ENCODE measurements at regions not wholly inside any gene's neighbourhood (a gene's known extent, or its start where the extent isn't known, plus 50 kb on each side); places are given as distances from the start of the nearest gene placed in this dataset.

- H3K27ac ChIP-seq (ENCODE audit: low read depth): no peak overlapping the region
- Mint-ChIP-seq H3K36me3 (ENCODE audit: low read depth) (no peaks in the 10 kb centered on the region), H3K4me1 (peaks cover 7% of the 10 kb centered on the region; the same call in 2 of the 3 replicates), H3K4me3 (no peak overlapping the region), H3K27me3 (ENCODE audit: insufficient read depth, low read depth, poor library complexity) (no peaks in the 10 kb centered on the region), H3K27ac (no peak overlapping the region), H3K9me3 (0 out of 3 replicates have a peak, but pooled peaks cover 4% of the 10 kb centered on the region)
- no peaks in the 10 kb centered on the region for H3K36me3 ChIP-seq (ENCODE audit: insufficient read depth)
- no peaks in the 10 kb centered on the region for H3K4me1 ChIP-seq (ENCODE audit: insufficient read depth)
- ATAC-seq (no peak; the same call in 2 of the 3 replicates), DNase-seq (ENCODE audit: low spot score) (no peak)
- H3K4me2 ChIP-seq: no peak overlapping the region
- H2AFZ ChIP-seq: peak overlapping the region; percentile 83; the same call in 1 of the 2 replicates
- no peaks in the 10 kb centered on the region for H3F3A ChIP-seq (replicated peaks; ENCODE audit: low read depth)
- TF ChIP-seq POLR2AphosphoS5 (IDR thresholded peaks at IDR 0.05; ENCODE audit: low read depth) (no peak), ZNF114 (CRISPR knock-in tag; IDR thresholded peaks at IDR 0.05) (no peak), STAT1 (IDR thresholded peaks at IDR 0.05; ENCODE audit: unreplicated experiment) (no peak), JUNB (IDR thresholded peaks at IDR 0.05; ENCODE audit: unreplicated experiment) (no peak), ETS1 (IDR thresholded peaks at IDR 0.05) (no peak), CREB1 (CRISPR knock-in tag; IDR thresholded peaks at IDR 0.05; ENCODE audit: low read depth) (no peak), CTCF (conservative IDR thresholded peaks at IDR 0.05; ENCODE audit: low read depth in 2 of 2) (no peak), ZNF331 (CRISPR knock-in tag; IDR thresholded peaks at IDR 0.05; ENCODE audit: low read depth) (no peak), EZH2phosphoT487 (IDR thresholded peaks at IDR 0.05; ENCODE audit: unreplicated experiment) (no peak), NANOG (IDR thresholded peaks at IDR 0.05; ENCODE audit: borderline replicate concordance) (no peak), EZH2 (IDR thresholded peaks at IDR 0.05; ENCODE audit: low read depth, unreplicated experiment) (no peak)
- TF ChIP-seq, protein P1, sequence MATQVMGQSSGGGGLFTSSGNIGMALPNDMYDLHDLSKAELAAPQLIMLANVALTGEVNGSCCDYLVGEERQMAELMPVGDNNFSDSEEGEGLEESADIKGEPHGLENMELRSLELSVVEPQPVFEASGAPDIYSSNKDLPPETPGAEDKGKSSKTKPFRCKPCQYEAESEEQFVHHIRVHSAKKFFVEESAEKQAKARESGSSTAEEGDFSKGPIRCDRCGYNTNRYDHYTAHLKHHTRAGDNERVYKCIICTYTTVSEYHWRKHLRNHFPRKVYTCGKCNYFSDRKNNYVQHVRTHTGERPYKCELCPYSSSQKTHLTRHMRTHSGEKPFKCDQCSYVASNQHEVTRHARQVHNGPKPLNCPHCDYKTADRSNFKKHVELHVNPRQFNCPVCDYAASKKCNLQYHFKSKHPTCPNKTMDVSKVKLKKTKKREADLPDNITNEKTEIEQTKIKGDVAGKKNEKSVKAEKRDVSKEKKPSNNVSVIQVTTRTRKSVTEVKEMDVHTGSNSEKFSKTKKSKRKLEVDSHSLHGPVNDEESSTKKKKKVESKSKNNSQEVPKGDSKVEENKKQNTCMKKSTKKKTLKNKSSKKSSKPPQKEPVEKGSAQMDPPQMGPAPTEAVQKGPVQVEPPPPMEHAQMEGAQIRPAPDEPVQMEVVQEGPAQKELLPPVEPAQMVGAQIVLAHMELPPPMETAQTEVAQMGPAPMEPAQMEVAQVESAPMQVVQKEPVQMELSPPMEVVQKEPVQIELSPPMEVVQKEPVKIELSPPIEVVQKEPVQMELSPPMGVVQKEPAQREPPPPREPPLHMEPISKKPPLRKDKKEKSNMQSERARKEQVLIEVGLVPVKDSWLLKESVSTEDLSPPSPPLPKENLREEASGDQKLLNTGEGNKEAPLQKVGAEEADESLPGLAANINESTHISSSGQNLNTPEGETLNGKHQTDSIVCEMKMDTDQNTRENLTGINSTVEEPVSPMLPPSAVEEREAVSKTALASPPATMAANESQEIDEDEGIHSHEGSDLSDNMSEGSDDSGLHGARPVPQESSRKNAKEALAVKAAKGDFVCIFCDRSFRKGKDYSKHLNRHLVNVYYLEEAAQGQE (IDR thresholded peaks at IDR 0.05; ENCODE audit: unreplicated experiment): no peak
- TF ChIP-seq, protein P2, sequence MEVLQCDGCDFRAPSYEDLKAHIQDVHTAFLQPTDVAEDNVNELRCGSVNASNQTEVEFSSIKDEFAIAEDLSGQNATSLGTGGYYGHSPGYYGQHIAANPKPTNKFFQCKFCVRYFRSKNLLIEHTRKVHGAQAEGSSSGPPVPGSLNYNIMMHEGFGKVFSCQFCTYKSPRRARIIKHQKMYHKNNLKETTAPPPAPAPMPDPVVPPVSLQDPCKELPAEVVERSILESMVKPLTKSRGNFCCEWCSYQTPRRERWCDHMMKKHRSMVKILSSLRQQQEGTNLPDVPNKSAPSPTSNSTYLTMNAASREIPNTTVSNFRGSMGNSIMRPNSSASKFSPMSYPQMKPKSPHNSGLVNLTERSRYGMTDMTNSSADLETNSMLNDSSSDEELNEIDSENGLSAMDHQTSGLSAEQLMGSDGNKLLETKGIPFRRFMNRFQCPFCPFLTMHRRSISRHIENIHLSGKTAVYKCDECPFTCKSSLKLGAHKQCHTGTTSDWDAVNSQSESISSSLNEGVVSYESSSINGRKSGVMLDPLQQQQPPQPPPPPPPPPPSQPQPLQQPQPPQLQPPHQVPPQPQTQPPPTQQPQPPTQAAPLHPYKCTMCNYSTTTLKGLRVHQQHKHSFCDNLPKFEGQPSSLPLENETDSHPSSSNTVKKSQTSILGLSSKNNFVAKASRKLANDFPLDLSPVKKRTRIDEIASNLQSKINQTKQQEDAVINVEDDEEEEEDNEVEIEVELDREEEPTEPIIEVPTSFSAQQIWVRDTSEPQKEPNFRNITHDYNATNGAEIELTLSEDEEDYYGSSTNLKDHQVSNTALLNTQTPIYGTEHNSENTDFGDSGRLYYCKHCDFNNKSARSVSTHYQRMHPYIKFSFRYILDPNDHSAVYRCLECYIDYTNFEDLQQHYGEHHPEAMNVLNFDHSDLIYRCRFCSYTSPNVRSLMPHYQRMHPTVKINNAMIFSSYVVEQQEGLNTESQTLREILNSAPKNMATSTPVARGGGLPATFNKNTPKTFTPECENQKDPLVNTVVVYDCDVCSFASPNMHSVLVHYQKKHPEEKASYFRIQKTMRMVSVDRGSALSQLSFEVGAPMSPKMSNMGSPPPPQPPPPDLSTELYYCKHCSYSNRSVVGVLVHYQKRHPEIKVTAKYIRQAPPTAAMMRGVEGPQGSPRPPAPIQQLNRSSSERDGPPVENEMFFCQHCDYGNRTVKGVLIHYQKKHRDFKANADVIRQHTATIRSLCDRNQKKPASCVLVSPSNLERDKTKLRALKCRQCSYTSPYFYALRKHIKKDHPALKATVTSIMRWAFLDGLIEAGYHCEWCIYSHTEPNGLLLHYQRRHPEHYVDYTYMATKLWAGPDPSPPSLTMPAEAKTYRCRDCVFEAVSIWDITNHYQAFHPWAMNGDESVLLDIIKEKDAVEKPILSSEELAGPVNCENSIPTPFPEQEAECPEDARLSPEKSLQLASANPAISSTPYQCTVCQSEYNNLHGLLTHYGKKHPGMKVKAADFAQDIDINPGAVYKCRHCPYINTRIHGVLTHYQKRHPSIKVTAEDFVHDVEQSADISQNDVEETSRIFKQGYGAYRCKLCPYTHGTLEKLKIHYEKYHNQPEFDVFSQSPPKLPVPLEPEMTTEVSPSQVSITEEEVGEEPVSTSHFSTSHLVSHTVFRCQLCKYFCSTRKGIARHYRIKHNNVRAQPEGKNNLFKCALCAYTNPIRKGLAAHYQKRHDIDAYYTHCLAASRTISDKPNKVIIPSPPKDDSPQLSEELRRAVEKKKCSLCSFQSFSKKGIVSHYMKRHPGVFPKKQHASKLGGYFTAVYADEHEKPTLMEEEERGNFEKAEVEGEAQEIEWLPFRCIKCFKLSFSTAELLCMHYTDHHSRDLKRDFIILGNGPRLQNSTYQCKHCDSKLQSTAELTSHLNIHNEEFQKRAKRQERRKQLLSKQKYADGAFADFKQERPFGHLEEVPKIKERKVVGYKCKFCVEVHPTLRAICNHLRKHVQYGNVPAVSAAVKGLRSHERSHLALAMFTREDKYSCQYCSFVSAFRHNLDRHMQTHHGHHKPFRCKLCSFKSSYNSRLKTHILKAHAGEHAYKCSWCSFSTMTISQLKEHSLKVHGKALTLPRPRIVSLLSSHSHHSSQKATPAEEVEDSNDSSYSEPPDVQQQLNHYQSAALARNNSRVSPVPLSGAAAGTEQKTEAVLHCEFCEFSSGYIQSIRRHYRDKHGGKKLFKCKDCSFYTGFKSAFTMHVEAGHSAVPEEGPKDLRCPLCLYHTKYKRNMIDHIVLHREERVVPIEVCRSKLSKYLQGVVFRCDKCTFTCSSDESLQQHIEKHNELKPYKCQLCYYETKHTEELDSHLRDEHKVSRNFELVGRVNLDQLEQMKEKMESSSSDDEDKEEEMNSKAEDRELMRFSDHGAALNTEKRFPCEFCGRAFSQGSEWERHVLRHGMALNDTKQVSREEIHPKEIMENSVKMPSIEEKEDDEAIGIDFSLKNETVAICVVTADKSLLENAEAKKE (CRISPR knock-in tag; IDR thresholded peaks at IDR 0.05): no peak
- 0 out of 2 replicates have a peak, but pooled peaks cover 6% of the 10 kb centered on the region for H3K9me2 ChIP-seq (ENCODE audit: insufficient read depth)
- H4K20me1 ChIP-seq (replicated peaks; ENCODE audit: insufficient read depth): no peaks in the 10 kb centered on the region
- H3K27me3 ChIP-seq (ENCODE audit: insufficient read depth): no peaks in the 10 kb centered on the region
- no peaks in the 10 kb centered on the region for H3K79me2 ChIP-seq (replicated peaks; ENCODE audit: insufficient read depth)
- no peak overlapping the region for H3K4me3 ChIP-seq
Measured at GRCh38 chr2:75327334-75327733, 128.0 kb upstream of the TACR1 start.

Data from GM23338 (cell line).